Gastroesophageal sphincter (tissue), 3 donors: ENCODE measurements at regions not wholly inside any gene's neighbourhood (a gene's known extent, or its start where the extent isn't known, plus 50 kb on each side); places are given as distances from the start of the nearest gene placed in this dataset.

Source experiments
- CTCF ChIP-seq, 4 experiments: fragments of 200-600 bp in 2 of 4; fragments of 450-650 bp in 2 of 4; sonication (generic) in 1 of 4; IDR thresholded peaks; one replicate each; pipeline ENCODE4 v1.5.1; 2017 to 2019; ENCODE audit warnings: antibody characterized with exemption in 4 of 4, mild to moderate bottlenecking in 2 of 4, moderate library complexity in 2 of 4
- EP300 ChIP-seq: sonication (generic); formaldehyde crosslinking; IDR thresholded peaks from one replicate; pipeline ENCODE4 v1.6.1; 2017; ENCODE audit warnings: antibody characterized with exemption, mild to moderate bottlenecking
- POLR2AphosphoS5 ChIP-seq: sonication (generic); formaldehyde crosslinking; IDR thresholded peaks from one replicate; pipeline ENCODE4 v1.6.1; 2017; ENCODE audit warnings: antibody characterized with exemption

DNA sequence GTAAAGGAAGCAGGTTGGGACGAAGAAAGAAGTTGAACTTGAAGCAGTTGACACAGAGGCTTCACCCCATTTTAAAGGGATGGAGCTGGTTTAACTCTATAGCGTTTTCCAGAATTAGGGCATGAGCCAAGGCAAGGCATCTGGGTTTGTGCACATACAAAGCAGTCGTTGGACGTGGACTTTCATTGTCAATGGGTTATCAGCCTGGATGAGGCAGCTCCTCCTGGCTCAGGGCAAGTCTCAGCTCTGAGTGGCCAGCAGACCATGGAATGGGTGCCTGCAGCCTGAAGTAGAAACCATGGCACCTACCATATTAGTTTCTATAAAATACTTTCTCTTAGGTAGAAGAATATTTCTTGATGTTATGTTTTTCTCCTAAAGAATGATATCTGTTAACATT, 163.8 kb upstream of the KCNK2 start:
- TF ChIP-seq CTCF (IDR thresholded peaks at IDR 0.05): no peak
- no peak for TF ChIP-seq EP300
- no peak for TF ChIP-seq POLR2AphosphoS5
